ENCODE measurements at regions not wholly inside any gene's neighbourhood (a gene's known extent, or its start where the extent isn't known, plus 50 kb on each side); places are given as distances from the start of the nearest gene placed in this dataset.

DNA sequence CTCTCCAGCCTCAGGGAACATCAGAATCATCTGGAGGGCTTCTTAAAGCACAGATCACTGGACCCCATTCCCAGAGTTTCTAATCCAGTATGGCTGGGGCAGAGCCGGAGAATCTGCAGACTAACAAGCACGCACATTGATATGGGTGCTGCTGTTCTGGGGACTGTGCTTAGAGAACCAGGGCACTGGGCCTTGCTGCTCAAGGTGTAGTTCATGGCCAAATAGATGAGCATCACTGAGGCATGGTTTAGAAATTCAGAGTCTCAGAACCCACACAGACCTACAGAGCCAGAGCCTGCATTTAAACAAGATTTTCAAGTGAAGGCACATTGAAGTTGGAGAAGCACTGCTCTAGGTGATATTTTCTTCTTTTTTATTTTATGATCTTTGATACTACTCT lies 376.8 kb upstream of the PHF14 start:
- TF ChIP-seq CTCF (conservative IDR thresholded peaks at IDR 0.05) (no peak), EZH2 (IDR thresholded peaks at IDR 0.05; ENCODE audit: low read depth) (no peak)
